ENCODE measurements at regions not wholly inside any gene's neighbourhood (a gene's known extent, or its start where the extent isn't known, plus 50 kb on each side); places are given as distances from the start of the nearest gene placed in this dataset.

GRCh38 chr2:122706757-122707223 lies 951.3 kb downstream of the TSN start:
- TF ChIP-seq FOXP2 (optimal IDR thresholded peaks at IDR 0.05; ENCODE audit: borderline replicate concordance, extremely low read depth, extremely low read length, insufficient read depth) (no peak), TAF1 (IDR thresholded peaks at IDR 0.05; ENCODE audit: borderline replicate concordance, insufficient read depth, low read length) (no peak), SIN3A (IDR thresholded peaks at IDR 0.05; ENCODE audit: borderline replicate concordance, insufficient read depth, low read length) (no peak), POLR2AphosphoS5 (IDR thresholded peaks at IDR 0.05; ENCODE audit: low read depth, low read length) (no peak)
- TF ChIP-seq, protein P1, sequence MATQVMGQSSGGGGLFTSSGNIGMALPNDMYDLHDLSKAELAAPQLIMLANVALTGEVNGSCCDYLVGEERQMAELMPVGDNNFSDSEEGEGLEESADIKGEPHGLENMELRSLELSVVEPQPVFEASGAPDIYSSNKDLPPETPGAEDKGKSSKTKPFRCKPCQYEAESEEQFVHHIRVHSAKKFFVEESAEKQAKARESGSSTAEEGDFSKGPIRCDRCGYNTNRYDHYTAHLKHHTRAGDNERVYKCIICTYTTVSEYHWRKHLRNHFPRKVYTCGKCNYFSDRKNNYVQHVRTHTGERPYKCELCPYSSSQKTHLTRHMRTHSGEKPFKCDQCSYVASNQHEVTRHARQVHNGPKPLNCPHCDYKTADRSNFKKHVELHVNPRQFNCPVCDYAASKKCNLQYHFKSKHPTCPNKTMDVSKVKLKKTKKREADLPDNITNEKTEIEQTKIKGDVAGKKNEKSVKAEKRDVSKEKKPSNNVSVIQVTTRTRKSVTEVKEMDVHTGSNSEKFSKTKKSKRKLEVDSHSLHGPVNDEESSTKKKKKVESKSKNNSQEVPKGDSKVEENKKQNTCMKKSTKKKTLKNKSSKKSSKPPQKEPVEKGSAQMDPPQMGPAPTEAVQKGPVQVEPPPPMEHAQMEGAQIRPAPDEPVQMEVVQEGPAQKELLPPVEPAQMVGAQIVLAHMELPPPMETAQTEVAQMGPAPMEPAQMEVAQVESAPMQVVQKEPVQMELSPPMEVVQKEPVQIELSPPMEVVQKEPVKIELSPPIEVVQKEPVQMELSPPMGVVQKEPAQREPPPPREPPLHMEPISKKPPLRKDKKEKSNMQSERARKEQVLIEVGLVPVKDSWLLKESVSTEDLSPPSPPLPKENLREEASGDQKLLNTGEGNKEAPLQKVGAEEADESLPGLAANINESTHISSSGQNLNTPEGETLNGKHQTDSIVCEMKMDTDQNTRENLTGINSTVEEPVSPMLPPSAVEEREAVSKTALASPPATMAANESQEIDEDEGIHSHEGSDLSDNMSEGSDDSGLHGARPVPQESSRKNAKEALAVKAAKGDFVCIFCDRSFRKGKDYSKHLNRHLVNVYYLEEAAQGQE (IDR thresholded peaks at IDR 0.05; ENCODE audit: insufficient read depth in 1 of 2, low read depth in 2 of 2, low read length in 2 of 2): no peak

DNA sequence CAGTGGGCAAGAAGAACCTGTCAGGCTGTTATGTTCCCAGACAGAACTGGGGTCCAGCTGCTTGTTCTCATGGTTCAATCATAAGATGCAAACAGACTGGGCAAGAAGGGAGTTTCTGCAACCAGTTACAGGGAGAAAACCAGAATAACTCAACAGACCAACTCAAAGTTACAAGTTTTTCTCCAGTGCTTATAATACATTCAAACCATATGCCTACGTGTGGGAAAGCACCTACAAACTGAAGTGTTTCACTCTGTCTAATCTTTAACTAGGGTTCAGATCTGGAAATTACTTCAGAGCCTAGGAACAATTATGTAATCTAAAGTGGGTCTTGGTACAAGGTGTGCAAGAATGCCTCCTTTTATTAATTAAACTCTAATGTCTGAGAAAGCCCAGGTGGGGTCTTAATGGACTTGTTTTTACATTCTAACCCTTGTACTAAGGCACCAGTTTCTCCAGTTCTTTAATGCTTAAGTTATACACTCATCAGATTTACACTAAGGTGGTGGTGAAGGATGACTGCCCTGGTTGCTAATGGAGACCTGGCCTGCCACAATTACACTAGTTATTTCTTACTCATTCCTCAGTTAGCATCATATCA lies 951.9 kb downstream of the TSN start:
- TF ChIP-seq TAF1 (IDR thresholded peaks at IDR 0.05; ENCODE audit: borderline replicate concordance, insufficient read depth, low read length): no peak
- TF ChIP-seq SIN3A (IDR thresholded peaks at IDR 0.05; ENCODE audit: borderline replicate concordance, insufficient read depth, low read length): no peak
- no peak for TF ChIP-seq POLR2AphosphoS5 (IDR thresholded peaks at IDR 0.05; ENCODE audit: low read depth, low read length)
- TF ChIP-seq FOXP2 (optimal IDR thresholded peaks at IDR 0.05; ENCODE audit: borderline replicate concordance, extremely low read depth, extremely low read length, insufficient read depth): no peak
- TF ChIP-seq, protein P1 (IDR thresholded peaks at IDR 0.05; ENCODE audit: insufficient read depth in 1 of 2, low read depth in 2 of 2, low read length in 2 of 2): no peak

DNA sequence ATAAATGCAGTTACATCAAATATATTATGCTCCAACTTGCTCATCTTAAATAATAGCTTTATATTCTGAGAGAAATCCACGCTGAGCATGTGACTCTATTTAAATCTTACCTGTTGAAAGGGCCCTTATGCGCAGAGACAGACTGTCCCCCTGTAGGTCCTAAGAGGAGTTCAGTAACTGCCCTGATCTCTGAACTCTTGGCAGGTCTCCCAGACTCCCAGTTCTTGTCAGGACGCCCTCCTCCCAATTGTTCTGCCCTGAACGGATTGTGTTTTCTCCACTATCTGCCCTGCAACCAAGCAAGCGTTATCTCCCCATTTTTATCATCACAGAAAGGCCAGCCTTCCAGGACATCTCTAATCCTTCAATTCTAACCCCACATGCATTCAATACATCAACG lies 954.6 kb downstream of the TSN start:
- no peak for TF ChIP-seq TAF1 (IDR thresholded peaks at IDR 0.05; ENCODE audit: borderline replicate concordance, insufficient read depth, low read length)
- no peak for TF ChIP-seq SIN3A (IDR thresholded peaks at IDR 0.05; ENCODE audit: borderline replicate concordance, insufficient read depth, low read length)
- TF ChIP-seq POLR2AphosphoS5 (IDR thresholded peaks at IDR 0.05; ENCODE audit: low read depth, low read length): no peak
- no peak for TF ChIP-seq FOXP2 (optimal IDR thresholded peaks at IDR 0.05; ENCODE audit: borderline replicate concordance, extremely low read depth, extremely low read length, insufficient read depth)
- TF ChIP-seq, protein P1 (IDR thresholded peaks at IDR 0.05; ENCODE audit: insufficient read depth in 1 of 2, low read depth in 2 of 2, low read length in 2 of 2): no peak

DNA sequence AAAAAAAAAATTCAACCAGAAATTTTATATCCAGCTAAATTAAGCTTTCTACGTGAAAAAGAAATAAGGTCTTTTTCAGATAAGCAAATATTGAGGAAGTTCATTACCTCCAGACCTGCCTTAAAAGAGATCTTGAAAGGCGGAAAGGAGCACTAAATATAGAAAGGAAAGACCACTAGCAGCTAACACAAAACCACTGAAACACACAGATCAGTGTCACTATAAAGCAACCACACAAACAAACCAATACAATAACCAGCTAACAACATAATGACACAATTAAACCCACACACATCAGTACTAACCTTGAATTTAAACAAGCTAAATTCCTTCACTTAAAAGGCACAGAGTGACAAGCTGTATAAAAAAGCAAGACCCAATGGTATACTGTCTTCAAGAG lies 958.3 kb downstream of the TSN start:
- TF ChIP-seq POLR2AphosphoS5 (IDR thresholded peaks at IDR 0.05; ENCODE audit: low read depth, low read length): no peak
- no peak for TF ChIP-seq SIN3A (IDR thresholded peaks at IDR 0.05; ENCODE audit: borderline replicate concordance, insufficient read depth, low read length)
- TF ChIP-seq, protein P1 (IDR thresholded peaks at IDR 0.05; ENCODE audit: insufficient read depth in 1 of 2, low read depth in 2 of 2, low read length in 2 of 2): no peak

All from PFSK-1 (cell line).